HepG2 (cell line): ENCODE measurements at regions not wholly inside any gene's neighbourhood (a gene's known extent, or its start where the extent isn't known, plus 50 kb on each side); places are given as distances from the start of the nearest gene placed in this dataset.

Experiments
- ATAC-seq: fragments of 200-7000 bp; cut with Tn5 transposase; 3 replicates; pipeline ENCODE4 v1.9.1; 2020; ENCODE audit warnings: mild to moderate bottlenecking, moderate library complexity
- BruUV-seq: library from RNA; stranded (reverse); fragments of 400-500 nt; replicated peaks from 2 replicates; lab custom pipeline; 2021; lab: Mats Ljungman, UMichigan
- CTCF ChIA-PET: fragments of 300-600 bp; formaldehyde crosslinking; extraction: SDS; loops from one replicate; lab custom pipeline; 2021; ENCODE audit warnings: low total read pairs, inconsistent platforms, low intra/inter-chr PET ratio; lab: Yijun Ruan, JAX
- POLR2A ChIA-PET: fragments of 350-600 bp; sonication (Branson Sonifier 250); formaldehyde crosslinking; loops from one replicate; lab custom pipeline; 2020; ENCODE audit warnings: antibody characterized with exemption, inconsistent platforms; lab: Yijun Ruan, JAX
- DNase-seq: peaks from one replicate; pipeline ENCODE4 v3.0.0-alpha.2; 2015; ENCODE audit warnings: low spot score
- FAIRE-seq: peaks from 3 replicates; lab custom pipeline; 2011; peaks lifted over from hg19 to GRCh38; lab: Jason Lieb, UNC
- H2AFZ ChIP-seq: one replicate; pipeline ENCODE4 v1.6.1; 2011; ENCODE audit warnings: low read length, inconsistent platforms
- H3K27ac ChIP-seq: fragments of 300-600 bp; 3 replicates; pipeline ENCODE4 v1.8.0; 2011; ENCODE audit warnings: mixed run types, mild to moderate bottlenecking, mixed read lengths, low read length, inconsistent platforms; ENCODE audit not compliant: insufficient read depth; ENCODE audit errors: extremely low read length
- H3K27me3 ChIP-seq, 2 experiments: fragments of 200-600 bp in 1 of 2; 2 replicates in 1 of 2; 3 replicates in 1 of 2; pipeline versions ENCODE4 v1.6.0 to v1.8.0; 2011; ENCODE audit warnings: low read length in 2 of 2, mild to moderate bottlenecking in 2 of 2, moderate library complexity in 2 of 2, inconsistent platforms in 1 of 2; ENCODE audit not compliant: insufficient read depth in 2 of 2, control insufficient read depth in 1 of 2
- H3K36me3 ChIP-seq, 2 experiments: fragments of 200-600 bp in 1 of 2; replicated peaks in 1 of 2; 2 replicates in 1 of 2; 3 replicates in 1 of 2; pipeline versions ENCODE4 v1.5.1 to v1.8.0; 2011; ENCODE audit warnings: low read length in 2 of 2, inconsistent platforms in 1 of 2; ENCODE audit not compliant: insufficient read depth in 2 of 2, control insufficient read depth in 1 of 2
- H3K4me1 ChIP-seq: 2 replicates; pipeline ENCODE4 v1.5.1; 2012; ENCODE audit warnings: low read length, inconsistent platforms; ENCODE audit not compliant: insufficient read depth
- H3K4me2 ChIP-seq: 2 replicates; pipeline ENCODE4 v1.6.0; 2011; ENCODE audit warnings: low read depth, low read length, inconsistent platforms
- H3K4me3 ChIP-seq, 3 experiments: fragments of 200-600 bp in 1 of 3; sonication (generic), shearing (Covaris generic) in 1 of 3; replicated peaks in 1 of 3; 2 replicates each; pipeline ENCODE4 v1.5.1; 2011 to 2016; ENCODE audit warnings: low read length in 3 of 3, inconsistent platforms in 2 of 3, low read depth in 2 of 3, mild to moderate bottlenecking in 2 of 3, control low read depth in 1 of 3, mixed read lengths in 1 of 3; ENCODE audit not compliant: insufficient read depth in 1 of 3
- H3K79me2 ChIP-seq: one replicate; pipeline ENCODE4 v1.6.1; 2011; ENCODE audit warnings: low read length, inconsistent platforms; ENCODE audit not compliant: insufficient read depth
- H3K9ac ChIP-seq: 2 replicates; pipeline ENCODE4 v1.6.0; 2011; ENCODE audit warnings: mild to moderate bottlenecking, low read depth, low read length, inconsistent platforms; ENCODE audit not compliant: insufficient read depth
- H3K9me3 ChIP-seq: 2 replicates; pipeline ENCODE4 v1.5.1; 2012; ENCODE audit warnings: mild to moderate bottlenecking, low read length
- H4K20me1 ChIP-seq: 2 replicates; pipeline ENCODE4 v1.6.0; 2011; ENCODE audit warnings: inconsistent platforms, mild to moderate bottlenecking, low read length, moderate library complexity; ENCODE audit not compliant: insufficient read depth
- FUBP1 ChIP-seq: sonication (generic); formaldehyde crosslinking; IDR thresholded peaks from 2 replicates; pipeline ENCODE4 v1.5.1; 2020; ENCODE audit warnings: missing genetic modification reagents, mild to moderate bottlenecking, borderline replicate concordance
- MED13 ChIP-seq: sonication (generic); formaldehyde crosslinking; IDR thresholded peaks from 2 replicates; pipeline ENCODE4 v1.5.0; 2020; ENCODE audit warnings: missing genetic modification reagents
- ZNF207 ChIP-seq: fragments of 450-650 bp; IDR thresholded peaks from 2 replicates; pipeline ENCODE4 v1.6.1; 2016; ENCODE audit warnings: antibody characterized with exemption, borderline replicate concordance
- ZNF678 ChIP-seq: sonication (generic); formaldehyde crosslinking; IDR thresholded peaks from 2 replicates; pipeline ENCODE4 v1.4.0; 2020; ENCODE audit warnings: mild to moderate bottlenecking, missing genetic modification reagents
- WGBS: methylation state at CpG from one replicate; pipeline ENCODE4 v1.1.6; 2017; ENCODE audit warnings: low lambda C conversion rate; 5-methylcytosine and 5-hydroxymethylcytosine counted together
- in situ Hi-C: cut with HindIII; loops from 2 replicates; pipeline ENCODE4 v1.10.0; 2017; ENCODE audit warnings: low pct_unique_long_range_greater_than_20kb; ENCODE audit not compliant: extremely low pct_ligation_motif_present
- intact Hi-C: fragments of 100-400 bp; cut with micrococcal nuclease; formaldehyde crosslinking; loops from one replicate; pipeline ENCODE4 v1.10.0; 2022; ENCODE audit not compliant: unreplicated experiment

- peaks cover 0 to 3% of the 10 kb centered on the region in 2 experiments; a peak in 1 of 5 replicates for H3K27me3 ChIP-seq
- intact Hi-C loops (no loop called here), in situ Hi-C loops (no loop called here)
- H3K4me1 ChIP-seq, result peaks cover 40% of the 10 kb centered on the region
- H3K9ac ChIP-seq, result no peak overlapping the region
- H3K27ac ChIP-seq, result no peak overlapping the region
- TF ChIP-seq FUBP1 (CRISPR knock-in tag) (no peak), MED13 (CRISPR knock-in tag) (no peak)
- ATAC-seq, result no peak
- no peak overlapping the region for H3K4me3 ChIP-seq
- FAIRE-seq, result no peak
- ChIA-PET POLR2A (interaction anchor here (0.8 to 5.3 kb wide), 6 partner anchors 11 to 87 kb away, joined by 3 to 31 read pairs (median 4); partner anchors contain the start of gene ID2), CTCF (no interaction called here)
- no peaks in the 10 kb centered on the region for H3K9me3 ChIP-seq
- DNase-seq, result no peak
- WGBS, result 82% methylated on average over 4 of the region's 4 CpGs
- H4K20me1 ChIP-seq, result no peaks in the 10 kb centered on the region
- H3K4me2 ChIP-seq, result no peak overlapping the region
- no TSS peak for BruUV-seq
- H2AFZ ChIP-seq, result no peak overlapping the region
- H3K79me2 ChIP-seq, result no peaks in the 10 kb centered on the region
- H3K36me3 ChIP-seq, result no peaks in the 10 kb centered on the region
Measured at GRCh38 chr2:8593243-8593642, 88.6 kb upstream of the ID2 start.

GRCh38 chr2:8594731-8595427, 87.0 kb upstream of the ID2 start:
- no peak for DNase-seq
- POLR2A ChIA-PET, result interaction anchor here (1.0 to 5.3 kb wide), 2 partner anchors 23 to 86 kb away, joined by 3 to 31 read pairs; partner anchors contain the start of gene ID2
- no peak for ATAC-seq
- H3K9ac ChIP-seq, result no peak overlapping the region
- no peak for TF ChIP-seq ZNF207
- TF ChIP-seq ZNF678 (CRISPR knock-in tag), result no peak
- TF ChIP-seq, all 625 proteins: peak for 0
- Histone ChIP-seq H3K4me3 (no peak overlapping the region), H4K20me1 (no peaks in the 10 kb centered on the region), H3K27me3 (peaks cover 0 to 3% of the 10 kb centered on the region in 2 experiments; a peak in 1 of 5 replicates), H3K4me2 (no peak overlapping the region), H3K79me2 (no peaks in the 10 kb centered on the region), H3K36me3 (no peaks in the 10 kb centered on the region), H3K9me3 (no peaks in the 10 kb centered on the region), H3K27ac (no peak overlapping the region), H3K4me1 (peaks cover 56% of the 10 kb centered on the region), H2AFZ (no peak overlapping the region)
- BruUV-seq, result no TSS peak
- CTCF ChIA-PET, result no interaction called here
- intact Hi-C loops, result no loop called here
- in situ Hi-C loops, result no loop called here
- no peak for FAIRE-seq
- WGBS, result 73% methylated on average over 18 of the region's 18 CpGs
